Activated CD4-positive, CD25-positive, alpha-beta regulatory T cell (primary cell): ENCODE measurements at regions not wholly inside any gene's neighbourhood (a gene's known extent, or its start where the extent isn't known, plus 50 kb on each side); places are given as distances from the start of the nearest gene placed in this dataset.
"Not testable (repeated sequence)": the region's sequence is repeated elsewhere in the genome, so short reads cannot be mapped to it uniquely, and the experiment has no call there.

Source experiments
- DNase-seq, 4 experiments: peaks; one replicate each; lab custom pipeline; 2025; lab: John Stamatoyannopoulos, UW

- not testable (repeated sequence) for DNase-seq
Observed at GRCh38 chr3:107005352-107005751, 371.9 kb upstream of the CCDC54 start.

GRCh38 chr3:107008213-107008612 lies 369.0 kb upstream of the CCDC54 start:
- no peak for DNase-seq

GRCh38 chr3:107013641-107014040 lies 363.6 kb upstream of the CCDC54 start:
- DNase-seq: no peak

- DNase-seq: no peak
Observed at GRCh38 chr3:107024551-107025026, 352.6 kb upstream of the CCDC54 start.

- DNase-seq: no peak
Observed at GRCh38 chr3:107025961-107026360, 351.3 kb upstream of the CCDC54 start.

GRCh38 chr3:107028086-107028485 lies 349.2 kb upstream of the CCDC54 start:
- no peak for DNase-seq

- DNase-seq: no peak
Observed at GRCh38 chr3:107028626-107029025, 348.6 kb upstream of the CCDC54 start.

- no peak for DNase-seq
Observed at GRCh38 chr3:107032111-107032510, 345.1 kb upstream of the CCDC54 start.

- no peak for DNase-seq
Observed at GRCh38 chr3:107034142-107034541, 343.1 kb upstream of the CCDC54 start.

- DNase-seq: no peak
Observed at GRCh38 chr3:107035176-107035575, 342.1 kb upstream of the CCDC54 start.

GRCh38 chr3:107044677-107045076 lies 332.6 kb upstream of the CCDC54 start:
- no peak for DNase-seq

GRCh38 chr3:107045791-107046190 lies 331.4 kb upstream of the CCDC54 start:
- no peak for DNase-seq

- DNase-seq: no peak
Observed at GRCh38 chr3:107055181-107055942, 321.9 kb upstream of the CCDC54 start.

GRCh38 chr3:107061466-107061865 lies 315.8 kb upstream of the CCDC54 start:
- no peak for DNase-seq

- no peak for DNase-seq
Observed at GRCh38 chr3:107062310-107062709, 314.9 kb upstream of the CCDC54 start.

- DNase-seq: no peak
Observed at GRCh38 chr3:107062787-107063186, 314.5 kb upstream of the CCDC54 start.

GRCh38 chr3:107063351-107063750 lies 313.9 kb upstream of the CCDC54 start:
- no peak for DNase-seq

GRCh38 chr3:107064405-107065060 lies 312.7 kb upstream of the CCDC54 start:
- DNase-seq: peak in 3 of 4 experiments; percentile 9 to 35 (median 27)

GRCh38 chr3:107065094-107065861 lies 312.0 kb upstream of the CCDC54 start:
- DNase-seq: no peak

- DNase-seq: no peak
Observed at GRCh38 chr3:107067421-107067820, 309.8 kb upstream of the CCDC54 start.

- no peak for DNase-seq
Observed at GRCh38 chr3:107068980-107069379, 308.3 kb upstream of the CCDC54 start.

- DNase-seq: no peak
Observed at GRCh38 chr3:107076946-107077345, 300.3 kb upstream of the CCDC54 start.

GRCh38 chr3:107077391-107077790 lies 299.8 kb upstream of the CCDC54 start:
- DNase-seq: no peak
